HCT116 (cell line): ENCODE measurements at regions not wholly inside any gene's neighbourhood (a gene's known extent, or its start where the extent isn't known, plus 50 kb on each side); places are given as distances from the start of the nearest gene placed in this dataset.

ENCODE experiments used
- ATAC-seq: fragments of 200-7000 bp; cut with Tn5 transposase; 2 replicates; pipeline ENCODE4 v1.9.1; 2020; ENCODE audit warnings: mild to moderate bottlenecking, moderate library complexity
- BruUV-seq: library from RNA; stranded (reverse); fragments of 400-500 nt; replicated peaks from 2 replicates; lab custom pipeline; 2021; lab: Mats Ljungman, UMichigan
- CTCF ChIA-PET: fragments of 300-600 bp; sonication (Branson Sonifier 250); formaldehyde crosslinking; loops from one replicate; lab custom pipeline; 2021; ENCODE audit warnings: antibody characterized with exemption; lab: Charles Lee
- POLR2A ChIA-PET: fragments of 300-600, 350-600 bp; sonication (Branson Sonifier 250); formaldehyde crosslinking; loops from one replicate; lab custom pipeline; 2021; ENCODE audit warnings: antibody characterized with exemption; lab: Charles Lee
- RAD21 ChIA-PET, 2 experiments: fragments of 300-600 bp; sonication (Branson Sonifier 250); formaldehyde crosslinking; loops; one replicate each; lab custom pipeline; 2023; ENCODE audit warnings: low total read pairs in 2 of 2; ENCODE audit not compliant: uncharacterized antibody in 2 of 2, unreplicated experiment in 2 of 2, low non-redundant PET in 1 of 2; lab: Charles Lee
- DNase-seq: peaks from one replicate; pipeline ENCODE4 v3.0.0-alpha.2; 2010; ENCODE audit warnings: low read depth, low spot score
- H2AFZ ChIP-seq: fragments of 200-600 bp; shearing (Covaris generic), sonication (generic); 2 replicates; pipeline ENCODE4 v1.6.1; 2017; ENCODE audit warnings: low read depth, mixed run types, mixed read lengths, antibody characterized with exemption, low read length; ENCODE audit not compliant: poor library complexity, severe bottlenecking
- H3K27ac ChIP-seq: 2 replicates; pipeline ENCODE4 v1.5.1; 2012; ENCODE audit warnings: low read depth, low read length
- H3K27me3 ChIP-seq: fragments of 200-600 bp; sonication (generic); 2 replicates; pipeline ENCODE4 v1.6.1; 2016; ENCODE audit warnings: mixed run types, low read length, mixed read lengths; ENCODE audit not compliant: insufficient read depth
- H3K36me3 ChIP-seq, 2 experiments: fragments of 200-500 bp in 1 of 2; fragments of 200-600 bp in 1 of 2; sonication (Bioruptor generic) in 1 of 2; sonication (generic) in 1 of 2; 2 replicates each; pipeline versions ENCODE4 v1.5.1 to v1.6.1; 2014 to 2016; ENCODE audit warnings: low read length in 2 of 2, inconsistent platforms in 1 of 2, mixed read lengths in 1 of 2, mixed run types in 1 of 2; ENCODE audit not compliant: insufficient read depth in 2 of 2, control insufficient read depth in 1 of 2
- H3K4me1 ChIP-seq, 2 experiments: fragments of 200-600 bp in 1 of 2; sonication (generic) in 1 of 2; 2 replicates each; pipeline versions ENCODE4 v1.5.1 to v1.6.1; 2012 to 2017; ENCODE audit warnings: low read length in 2 of 2, inconsistent platforms in 1 of 2, mild to moderate bottlenecking in 1 of 2, mixed read lengths in 1 of 2, mixed run types in 1 of 2, moderate library complexity in 1 of 2; ENCODE audit not compliant: insufficient read depth in 2 of 2, control insufficient read depth in 1 of 2
- H3K4me2 ChIP-seq: fragments of 200-600 bp; sonication (generic); 2 replicates; pipeline ENCODE4 v1.6.1; 2017; ENCODE audit warnings: mixed run types, low read length, mixed read lengths
- H3K4me3 ChIP-seq, 2 experiments: fragments of 200-600 bp in 1 of 2; sonication (generic) in 1 of 2; replicated peaks in 1 of 2; 2 replicates each; pipeline ENCODE4 v1.5.1; 2011 to 2016; ENCODE audit warnings: low read length in 2 of 2, control low read depth in 1 of 2, low read depth in 1 of 2, mild to moderate bottlenecking in 1 of 2, mixed read lengths in 1 of 2, mixed run types in 1 of 2
- H3K79me2 ChIP-seq: fragments of 200-600 bp; sonication (generic); 2 replicates; pipeline ENCODE4 v1.6.1; 2017; ENCODE audit warnings: mild to moderate bottlenecking, mixed run types, low read length, moderate library complexity, mixed read lengths; ENCODE audit not compliant: insufficient read depth
- H3K9ac ChIP-seq: fragments of 200-600 bp; sonication (generic); 2 replicates; pipeline ENCODE4 v1.6.1; 2016; ENCODE audit warnings: low read length, mixed read lengths
- H3K9me2 ChIP-seq: fragments of 200-600 bp; sonication (generic), shearing (Covaris generic); 2 replicates; pipeline ENCODE4 v1.6.1; 2017; ENCODE audit warnings: mixed run types, mild to moderate bottlenecking, moderate library complexity; ENCODE audit not compliant: insufficient read depth
- H3K9me3 ChIP-seq, 2 experiments: fragments of 200-500 bp in 1 of 2; fragments of 200-600 bp in 1 of 2; sonication (Bioruptor generic) in 1 of 2; sonication (generic) in 1 of 2; 2 replicates each; pipeline ENCODE4 v1.6.1; 2014 to 2017; ENCODE audit warnings: low read length in 2 of 2, mixed read lengths in 2 of 2, inconsistent platforms in 1 of 2, low read depth in 1 of 2, mild to moderate bottlenecking in 1 of 2, mixed run types in 1 of 2, moderate library complexity in 1 of 2; ENCODE audit not compliant: control insufficient read depth in 1 of 2, insufficient read depth in 1 of 2
- H4K20me1 ChIP-seq: fragments of 200-600 bp; sonication (generic), shearing (Covaris generic); 2 replicates; pipeline ENCODE4 v1.6.1; 2017; ENCODE audit warnings: mixed run types, mild to moderate bottlenecking, moderate library complexity; ENCODE audit not compliant: insufficient read depth
- CBX3 ChIP-seq: IDR thresholded peaks from 2 replicates; pipeline ENCODE4 v1.6.1; 2012; ENCODE audit warnings: low read depth
- EZH2phosphoT487 ChIP-seq: fragments of 200-600 bp; IDR thresholded peaks from 2 replicates; pipeline ENCODE4 v1.6.1; 2018; ENCODE audit warnings: antibody characterized with exemption, borderline replicate concordance
- FOSL1 ChIP-seq: IDR thresholded peaks from 2 replicates; pipeline ENCODE4 v1.6.1; 2012; ENCODE audit warnings: low read depth
- JUND ChIP-seq: IDR thresholded peaks from 2 replicates; pipeline ENCODE4 v1.6.1; 2012
- POLR2AphosphoS5 ChIP-seq: IDR thresholded peaks from 2 replicates; pipeline ENCODE4 v1.6.1; 2011; ENCODE audit warnings: mild to moderate bottlenecking, low read depth, low read length, moderate library complexity
- TCF7L2 ChIP-seq: IDR thresholded peaks from 2 replicates; pipeline ENCODE4 v1.7.0; 2011; ENCODE audit warnings: borderline replicate concordance, inconsistent platforms; ENCODE audit not compliant: insufficient read depth, insufficient read length; ENCODE audit errors: extremely low read depth
- intact Hi-C: fragments of 100-400 bp; cut with micrococcal nuclease; formaldehyde crosslinking; loops from 2 replicates; pipeline ENCODE4 v1.10.0; 2022
- TF ChIP-seq, protein P1 (sequence below), 3 experiments: fragments of 200-600 bp in 1 of 3; sonication (generic) in 1 of 3; IDR thresholded peaks in 2 of 3; conservative IDR thresholded peaks in 1 of 3; 2 replicates each; pipeline ENCODE4 v1.5.1; 2012 to 2017; ENCODE audit warnings: low read depth in 2 of 3, low read length in 2 of 3, antibody characterized with exemption in 1 of 3, borderline replicate concordance in 1 of 3, control low read depth in 1 of 3, mild to moderate bottlenecking in 1 of 3, mixed read lengths in 1 of 3, mixed run types in 1 of 3, moderate library complexity in 1 of 3; ENCODE audit not compliant: insufficient read depth in 1 of 3
- TF ChIP-seq, protein P2 (sequence below): IDR thresholded peaks from 2 replicates; pipeline ENCODE4 v1.6.1; 2012
- TF ChIP-seq, protein P3 (sequence below): IDR thresholded peaks from 2 replicates; pipeline ENCODE4 v1.6.1; 2012; ENCODE audit warnings: low read depth
- TF ChIP-seq, protein P4 (sequence below): IDR thresholded peaks from 2 replicates; pipeline ENCODE4 v1.6.1; 2012
- TF ChIP-seq, protein P5 (sequence below): IDR thresholded peaks from 2 replicates; pipeline ENCODE4 v1.6.1; 2011; ENCODE audit warnings: mild to moderate bottlenecking, low read length, moderate library complexity; ENCODE audit not compliant: insufficient replicate concordance; ENCODE audit errors: extremely low read depth

DNA sequence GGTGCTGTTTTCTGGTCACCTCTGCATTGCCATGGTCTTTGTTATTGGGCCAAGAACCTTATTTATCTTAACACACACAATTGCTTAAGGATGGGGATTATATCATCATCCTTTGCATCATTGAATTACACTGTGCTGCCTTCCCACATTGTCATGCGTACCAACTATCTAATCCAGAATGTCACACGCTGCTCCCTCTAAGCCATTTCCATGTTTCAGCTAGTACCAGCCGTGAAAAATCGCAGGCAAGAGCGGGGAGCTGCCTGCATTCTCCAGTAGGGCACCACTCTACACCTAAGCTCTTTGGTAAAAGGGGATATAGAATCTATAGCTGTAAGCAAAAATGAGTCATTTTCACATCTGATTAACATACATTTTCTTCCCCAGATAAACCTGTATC is 277.0 kb downstream of the PRL start (continued):
- TF ChIP-seq, protein P1, sequence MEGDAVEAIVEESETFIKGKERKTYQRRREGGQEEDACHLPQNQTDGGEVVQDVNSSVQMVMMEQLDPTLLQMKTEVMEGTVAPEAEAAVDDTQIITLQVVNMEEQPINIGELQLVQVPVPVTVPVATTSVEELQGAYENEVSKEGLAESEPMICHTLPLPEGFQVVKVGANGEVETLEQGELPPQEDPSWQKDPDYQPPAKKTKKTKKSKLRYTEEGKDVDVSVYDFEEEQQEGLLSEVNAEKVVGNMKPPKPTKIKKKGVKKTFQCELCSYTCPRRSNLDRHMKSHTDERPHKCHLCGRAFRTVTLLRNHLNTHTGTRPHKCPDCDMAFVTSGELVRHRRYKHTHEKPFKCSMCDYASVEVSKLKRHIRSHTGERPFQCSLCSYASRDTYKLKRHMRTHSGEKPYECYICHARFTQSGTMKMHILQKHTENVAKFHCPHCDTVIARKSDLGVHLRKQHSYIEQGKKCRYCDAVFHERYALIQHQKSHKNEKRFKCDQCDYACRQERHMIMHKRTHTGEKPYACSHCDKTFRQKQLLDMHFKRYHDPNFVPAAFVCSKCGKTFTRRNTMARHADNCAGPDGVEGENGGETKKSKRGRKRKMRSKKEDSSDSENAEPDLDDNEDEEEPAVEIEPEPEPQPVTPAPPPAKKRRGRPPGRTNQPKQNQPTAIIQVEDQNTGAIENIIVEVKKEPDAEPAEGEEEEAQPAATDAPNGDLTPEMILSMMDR (IDR thresholded peaks at IDR 0.05 in 2 of 3, conservative IDR thresholded peaks at IDR 0.05 in 1 of 3; ENCODE audit: borderline replicate concordance in 1 of 3, insufficient read depth in 1 of 3, low read depth in 2 of 3, low read length in 2 of 3) = no peak
- TF ChIP-seq, protein P2, sequence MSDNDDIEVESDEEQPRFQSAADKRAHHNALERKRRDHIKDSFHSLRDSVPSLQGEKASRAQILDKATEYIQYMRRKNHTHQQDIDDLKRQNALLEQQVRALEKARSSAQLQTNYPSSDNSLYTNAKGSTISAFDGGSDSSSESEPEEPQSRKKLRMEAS = no peak
- no peak for TF ChIP-seq JUND
- TF ChIP-seq, protein P3, sequence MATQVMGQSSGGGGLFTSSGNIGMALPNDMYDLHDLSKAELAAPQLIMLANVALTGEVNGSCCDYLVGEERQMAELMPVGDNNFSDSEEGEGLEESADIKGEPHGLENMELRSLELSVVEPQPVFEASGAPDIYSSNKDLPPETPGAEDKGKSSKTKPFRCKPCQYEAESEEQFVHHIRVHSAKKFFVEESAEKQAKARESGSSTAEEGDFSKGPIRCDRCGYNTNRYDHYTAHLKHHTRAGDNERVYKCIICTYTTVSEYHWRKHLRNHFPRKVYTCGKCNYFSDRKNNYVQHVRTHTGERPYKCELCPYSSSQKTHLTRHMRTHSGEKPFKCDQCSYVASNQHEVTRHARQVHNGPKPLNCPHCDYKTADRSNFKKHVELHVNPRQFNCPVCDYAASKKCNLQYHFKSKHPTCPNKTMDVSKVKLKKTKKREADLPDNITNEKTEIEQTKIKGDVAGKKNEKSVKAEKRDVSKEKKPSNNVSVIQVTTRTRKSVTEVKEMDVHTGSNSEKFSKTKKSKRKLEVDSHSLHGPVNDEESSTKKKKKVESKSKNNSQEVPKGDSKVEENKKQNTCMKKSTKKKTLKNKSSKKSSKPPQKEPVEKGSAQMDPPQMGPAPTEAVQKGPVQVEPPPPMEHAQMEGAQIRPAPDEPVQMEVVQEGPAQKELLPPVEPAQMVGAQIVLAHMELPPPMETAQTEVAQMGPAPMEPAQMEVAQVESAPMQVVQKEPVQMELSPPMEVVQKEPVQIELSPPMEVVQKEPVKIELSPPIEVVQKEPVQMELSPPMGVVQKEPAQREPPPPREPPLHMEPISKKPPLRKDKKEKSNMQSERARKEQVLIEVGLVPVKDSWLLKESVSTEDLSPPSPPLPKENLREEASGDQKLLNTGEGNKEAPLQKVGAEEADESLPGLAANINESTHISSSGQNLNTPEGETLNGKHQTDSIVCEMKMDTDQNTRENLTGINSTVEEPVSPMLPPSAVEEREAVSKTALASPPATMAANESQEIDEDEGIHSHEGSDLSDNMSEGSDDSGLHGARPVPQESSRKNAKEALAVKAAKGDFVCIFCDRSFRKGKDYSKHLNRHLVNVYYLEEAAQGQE = no peak
- TF ChIP-seq, protein P4, sequence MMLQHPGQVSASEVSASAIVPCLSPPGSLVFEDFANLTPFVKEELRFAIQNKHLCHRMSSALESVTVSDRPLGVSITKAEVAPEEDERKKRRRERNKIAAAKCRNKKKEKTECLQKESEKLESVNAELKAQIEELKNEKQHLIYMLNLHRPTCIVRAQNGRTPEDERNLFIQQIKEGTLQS = no peak

DNA sequence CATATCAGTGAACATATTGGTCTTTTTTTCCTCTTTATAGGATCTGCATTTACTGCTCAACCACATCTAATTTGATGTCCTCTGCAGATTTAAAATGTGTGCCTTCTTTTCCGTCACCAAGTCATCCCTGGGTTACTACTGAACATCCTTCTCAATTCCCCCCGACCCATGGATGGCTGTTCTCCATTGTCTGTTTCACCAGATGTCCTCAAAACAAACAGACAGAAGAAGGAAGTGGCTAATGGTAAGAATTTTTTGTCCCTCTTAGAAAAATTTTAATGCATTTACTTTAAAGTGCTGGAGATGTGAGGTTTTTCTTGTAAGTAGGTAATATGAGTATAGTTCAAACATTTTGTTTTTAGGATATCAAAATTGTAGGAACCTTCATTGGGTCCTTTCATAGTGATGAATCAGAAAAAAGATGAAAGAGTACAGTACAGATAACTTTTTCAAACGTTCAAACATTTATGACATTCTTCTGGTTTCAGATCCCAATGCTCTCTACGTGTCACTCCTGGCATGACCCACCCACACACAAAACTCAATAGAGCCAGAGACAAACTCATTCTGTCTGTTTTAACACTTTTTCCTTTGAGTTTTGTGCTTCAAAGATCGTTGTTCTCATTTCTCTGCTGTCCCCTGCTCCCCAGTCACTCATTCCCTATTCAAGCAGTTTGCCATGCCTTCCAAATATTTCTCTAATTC is 276.4 kb downstream of the PRL start:
- ChIA-PET POLR2A (no interaction called here), CTCF (no interaction called here), RAD21 (no interaction called here)
- ATAC-seq (no peak), DNase-seq (no peak)
- H3K4me1 ChIP-seq = no peaks in the 10 kb centered on the region
- no peak overlapping the region for H3K9ac ChIP-seq
- H3K79me2 ChIP-seq = no peaks in the 10 kb centered on the region
- H3K4me2 ChIP-seq = no peak overlapping the region
- BruUV-seq = no TSS peak
- H3K27ac ChIP-seq = no peak overlapping the region
- H4K20me1 ChIP-seq = no peaks in the 10 kb centered on the region
- H3K36me3 ChIP-seq = no peaks in the 10 kb centered on the region
- H3K4me3 ChIP-seq = no peak overlapping the region
- H2AFZ ChIP-seq = no peak overlapping the region
- no peaks in the 10 kb centered on the region for H3K9me3 ChIP-seq
- intact Hi-C loops = no loop called here
- no peaks in the 10 kb centered on the region for H3K9me2 ChIP-seq
- no peaks in the 10 kb centered on the region for H3K27me3 ChIP-seq
- TF ChIP-seq, protein P5, sequence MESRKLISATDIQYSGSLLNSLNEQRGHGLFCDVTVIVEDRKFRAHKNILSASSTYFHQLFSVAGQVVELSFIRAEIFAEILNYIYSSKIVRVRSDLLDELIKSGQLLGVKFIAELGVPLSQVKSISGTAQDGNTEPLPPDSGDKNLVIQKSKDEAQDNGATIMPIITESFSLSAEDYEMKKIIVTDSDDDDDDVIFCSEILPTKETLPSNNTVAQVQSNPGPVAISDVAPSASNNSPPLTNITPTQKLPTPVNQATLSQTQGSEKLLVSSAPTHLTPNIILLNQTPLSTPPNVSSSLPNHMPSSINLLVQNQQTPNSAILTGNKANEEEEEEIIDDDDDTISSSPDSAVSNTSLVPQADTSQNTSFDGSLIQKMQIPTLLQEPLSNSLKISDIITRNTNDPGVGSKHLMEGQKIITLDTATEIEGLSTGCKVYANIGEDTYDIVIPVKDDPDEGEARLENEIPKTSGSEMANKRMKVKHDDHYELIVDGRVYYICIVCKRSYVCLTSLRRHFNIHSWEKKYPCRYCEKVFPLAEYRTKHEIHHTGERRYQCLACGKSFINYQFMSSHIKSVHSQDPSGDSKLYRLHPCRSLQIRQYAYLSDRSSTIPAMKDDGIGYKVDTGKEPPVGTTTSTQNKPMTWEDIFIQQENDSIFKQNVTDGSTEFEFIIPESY = no peak
- no peak for TF ChIP-seq CBX3
- no peak for TF ChIP-seq POLR2AphosphoS5
- TF ChIP-seq TCF7L2 = no peak
- no peak for TF ChIP-seq EZH2phosphoT487
- TF ChIP-seq, protein P3 = no peak
- TF ChIP-seq FOSL1 = no peak
